PC-9 (cell line): ENCODE measurements at regions not wholly inside any gene's neighbourhood (a gene's known extent, or its start where the extent isn't known, plus 50 kb on each side); places are given as distances from the start of the nearest gene placed in this dataset.

Experiments
- BruUV-seq: library from RNA; stranded (reverse); fragments of 400-500 nt; replicated peaks from 2 replicates; lab custom pipeline; 2021; lab: Mats Ljungman, UMichigan
- CTCF ChIA-PET: fragments of 300-600 bp; sonication (Branson Sonifier 250); formaldehyde crosslinking; loops from one replicate; lab custom pipeline; 2022; ENCODE audit warnings: antibody characterized with exemption; lab: Charles Lee
- POLR2A ChIA-PET: fragments of 300-600 bp; sonication (Branson Sonifier 250); formaldehyde crosslinking; loops from one replicate; lab custom pipeline; 2022; ENCODE audit warnings: antibody characterized with exemption; ENCODE audit not compliant: unreplicated experiment; lab: Charles Lee
- DNase-seq, 2 experiments: peaks; one replicate each; pipeline versions ENCODE4 v3.0.0 to v3.0.0-alpha.2; 2015 to 2022; ENCODE audit warnings: mixed read lengths in 1 of 2
- H2AFZ ChIP-seq: fragments of 200-600 bp; sonication (generic); 2 replicates; pipeline ENCODE4 v1.8.1; 2017; ENCODE audit warnings: antibody characterized with exemption
- H3F3A ChIP-seq: fragments of 200-600 bp; sonication (generic); 2 replicates; pipeline ENCODE4 v1.8.1; 2017; ENCODE audit warnings: antibody characterized with exemption, mild to moderate bottlenecking, low read depth; ENCODE audit not compliant: insufficient read depth
- H3K27ac ChIP-seq: fragments of 200-600 bp; sonication (generic); 2 replicates; pipeline ENCODE4 v1.6.1; 2016; ENCODE audit warnings: mixed run types
- H3K27me3 ChIP-seq: fragments of 200-600 bp; sonication (generic); 2 replicates; pipeline ENCODE4 v1.6.1; 2016; ENCODE audit warnings: low read depth, mixed run types; ENCODE audit not compliant: insufficient read depth
- H3K36me3 ChIP-seq: fragments of 200-600 bp; sonication (generic); 2 replicates; pipeline ENCODE4 v1.6.1; 2016; ENCODE audit warnings: low read depth, mixed run types
- H3K4me1 ChIP-seq: fragments of 200-600 bp; sonication (generic); replicated peaks from 2 replicates; pipeline ENCODE4 v1.6.1; 2016; ENCODE audit warnings: mixed run types; ENCODE audit not compliant: insufficient read depth
- H3K4me2 ChIP-seq: fragments of 200-600 bp; sonication (generic); 2 replicates; pipeline ENCODE4 v1.6.1; 2017; ENCODE audit warnings: mixed run types
- H3K4me3 ChIP-seq: fragments of 200-600 bp; sonication (generic); 2 replicates; pipeline ENCODE4 v1.6.1; 2016; ENCODE audit warnings: mixed run types
- H3K79me2 ChIP-seq: fragments of 200-600 bp; sonication (generic); 2 replicates; pipeline ENCODE4 v1.6.1; 2017; ENCODE audit warnings: low read depth, mixed run types
- H3K9me2 ChIP-seq: fragments of 200-600 bp; sonication (generic); 2 replicates; pipeline ENCODE4 v1.8.1; 2017; ENCODE audit warnings: mild to moderate bottlenecking; ENCODE audit not compliant: insufficient read depth
- H3K9me3 ChIP-seq: fragments of 200-600 bp; sonication (generic); 2 replicates; pipeline ENCODE4 v1.8.1; 2016; ENCODE audit warnings: low read depth; ENCODE audit not compliant: insufficient read depth
- H4K20me1 ChIP-seq: fragments of 200-600 bp; sonication (generic); 2 replicates; pipeline ENCODE4 v1.8.1; 2017; ENCODE audit not compliant: insufficient read depth
- EZH2 ChIP-seq: fragments of 200-600 bp; sonication (generic); IDR thresholded peaks from 2 replicates; pipeline ENCODE4 v1.8.0; 2017; ENCODE audit warnings: antibody characterized with exemption, low read depth
- intact Hi-C: fragments of 100-400 bp; cut with micrococcal nuclease; formaldehyde crosslinking; loops from one replicate; pipeline ENCODE4 v1.10.0; 2022; ENCODE audit not compliant: unreplicated experiment
- TF ChIP-seq, protein P1 (sequence below): fragments of 200-600 bp; sonication (generic); conservative IDR thresholded peaks from 2 replicates; pipeline ENCODE4 v1.6.1; 2017; ENCODE audit warnings: mixed run types, antibody characterized with exemption, mild to moderate bottlenecking, moderate library complexity

- Histone ChIP-seq H3K9me3 (no peaks in the 10 kb centered on the region; the same call in 1 of the 2 replicates), H4K20me1 (no peaks in the 10 kb centered on the region), H3K27me3 (no peaks in the 10 kb centered on the region), H2AFZ (no peak overlapping the region), H3K36me3 (no peaks in the 10 kb centered on the region), H3K4me1 (no peaks in the 10 kb centered on the region), H3K9me2 (no peaks in the 10 kb centered on the region; the same call in 1 of the 2 replicates), H3K79me2 (no peaks in the 10 kb centered on the region), H3K4me3 (no peak overlapping the region), H3F3A (no peaks in the 10 kb centered on the region), H3K27ac (no peak overlapping the region), H3K4me2 (no peak overlapping the region)
- ChIA-PET CTCF (no interaction called here), POLR2A (no interaction called here)
- intact Hi-C loops, result no loop called here
- BruUV-seq, result no TSS peak
- TF ChIP-seq, protein P1, sequence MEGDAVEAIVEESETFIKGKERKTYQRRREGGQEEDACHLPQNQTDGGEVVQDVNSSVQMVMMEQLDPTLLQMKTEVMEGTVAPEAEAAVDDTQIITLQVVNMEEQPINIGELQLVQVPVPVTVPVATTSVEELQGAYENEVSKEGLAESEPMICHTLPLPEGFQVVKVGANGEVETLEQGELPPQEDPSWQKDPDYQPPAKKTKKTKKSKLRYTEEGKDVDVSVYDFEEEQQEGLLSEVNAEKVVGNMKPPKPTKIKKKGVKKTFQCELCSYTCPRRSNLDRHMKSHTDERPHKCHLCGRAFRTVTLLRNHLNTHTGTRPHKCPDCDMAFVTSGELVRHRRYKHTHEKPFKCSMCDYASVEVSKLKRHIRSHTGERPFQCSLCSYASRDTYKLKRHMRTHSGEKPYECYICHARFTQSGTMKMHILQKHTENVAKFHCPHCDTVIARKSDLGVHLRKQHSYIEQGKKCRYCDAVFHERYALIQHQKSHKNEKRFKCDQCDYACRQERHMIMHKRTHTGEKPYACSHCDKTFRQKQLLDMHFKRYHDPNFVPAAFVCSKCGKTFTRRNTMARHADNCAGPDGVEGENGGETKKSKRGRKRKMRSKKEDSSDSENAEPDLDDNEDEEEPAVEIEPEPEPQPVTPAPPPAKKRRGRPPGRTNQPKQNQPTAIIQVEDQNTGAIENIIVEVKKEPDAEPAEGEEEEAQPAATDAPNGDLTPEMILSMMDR, result no peak
- TF ChIP-seq EZH2, result no peak
- no peak for DNase-seq
Measured at GRCh38 chr11:109205312-109205711, 216.7 kb upstream of the C11orf87 start.

GRCh38 chr11:109208121-109208520 is 213.9 kb upstream of the C11orf87 start:
- no peak overlapping the region for H2AFZ ChIP-seq
- no peak overlapping the region for H3K4me2 ChIP-seq
- BruUV-seq, result no TSS peak

GRCh38 chr11:109209572-109209971 is 212.4 kb upstream of the C11orf87 start:
- H3K79me2 ChIP-seq, result no peaks in the 10 kb centered on the region
- no peaks in the 10 kb centered on the region for H3K36me3 ChIP-seq
- no peaks in the 10 kb centered on the region for H3K27me3 ChIP-seq
- TF ChIP-seq, protein P1, result no peak
- no peak for TF ChIP-seq EZH2
- H3F3A ChIP-seq, result no peaks in the 10 kb centered on the region
- ChIA-PET POLR2A (no interaction called here), CTCF (no interaction called here)
- DNase-seq, result no peak
- no peaks in the 10 kb centered on the region for H3K4me1 ChIP-seq
- no peaks in the 10 kb centered on the region; the same call in 1 of the 2 replicates for H3K9me3 ChIP-seq
- no peak overlapping the region for H2AFZ ChIP-seq
- H3K4me2 ChIP-seq, result no peak overlapping the region
- no peaks in the 10 kb centered on the region; the same call in 1 of the 2 replicates for H3K9me2 ChIP-seq
- no peak overlapping the region for H3K27ac ChIP-seq
- intact Hi-C loops, result no loop called here
- H3K4me3 ChIP-seq, result no peak overlapping the region
- no peaks in the 10 kb centered on the region for H4K20me1 ChIP-seq
- no TSS peak for BruUV-seq

More at GRCh38 chr11:109208121-109208520, 213.9 kb upstream of the C11orf87 start:
- intact Hi-C loops, result no loop called here
- H3K27ac ChIP-seq, result no peak overlapping the region
- no peaks in the 10 kb centered on the region for H3F3A ChIP-seq
- no peaks in the 10 kb centered on the region for H3K36me3 ChIP-seq
- H3K9me2 ChIP-seq, result no peaks in the 10 kb centered on the region; the same call in 1 of the 2 replicates
- POLR2A ChIA-PET, result no interaction called here
- CTCF ChIA-PET, result no interaction called here
- no peak for DNase-seq
- H4K20me1 ChIP-seq, result no peaks in the 10 kb centered on the region
- no peaks in the 10 kb centered on the region for H3K79me2 ChIP-seq
- H3K27me3 ChIP-seq, result no peaks in the 10 kb centered on the region
- no peak overlapping the region for H3K4me3 ChIP-seq
- no peaks in the 10 kb centered on the region; the same call in 1 of the 2 replicates for H3K9me3 ChIP-seq
- no peak for TF ChIP-seq EZH2
- TF ChIP-seq, protein P1, result no peak
- no peaks in the 10 kb centered on the region for H3K4me1 ChIP-seq
